ENCODE measurements at regions not wholly inside any gene's neighbourhood (a gene's known extent, or its start where the extent isn't known, plus 50 kb on each side); places are given as distances from the start of the nearest gene placed in this dataset.

DNA sequence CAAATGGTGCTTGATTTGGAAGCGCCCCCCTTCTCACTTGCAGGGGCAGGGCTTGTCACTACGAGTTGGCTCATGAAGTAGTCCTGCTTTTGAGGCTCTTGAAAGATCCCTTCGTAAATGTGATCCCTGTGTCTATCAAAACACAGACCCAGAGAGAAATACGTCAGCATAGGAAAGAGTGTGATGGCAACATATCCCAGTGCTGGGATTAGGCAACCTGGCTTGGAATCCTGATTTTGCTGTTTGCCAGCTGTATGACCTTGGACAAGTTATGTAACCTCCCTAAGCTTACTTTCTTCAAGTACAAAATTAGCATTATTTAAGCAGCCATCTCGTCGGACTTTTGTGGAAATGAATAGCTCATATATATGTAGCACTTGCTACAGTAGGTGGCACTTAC, 228.4 kb downstream of the ATG4C start:
- TF ChIP-seq, protein P1, sequence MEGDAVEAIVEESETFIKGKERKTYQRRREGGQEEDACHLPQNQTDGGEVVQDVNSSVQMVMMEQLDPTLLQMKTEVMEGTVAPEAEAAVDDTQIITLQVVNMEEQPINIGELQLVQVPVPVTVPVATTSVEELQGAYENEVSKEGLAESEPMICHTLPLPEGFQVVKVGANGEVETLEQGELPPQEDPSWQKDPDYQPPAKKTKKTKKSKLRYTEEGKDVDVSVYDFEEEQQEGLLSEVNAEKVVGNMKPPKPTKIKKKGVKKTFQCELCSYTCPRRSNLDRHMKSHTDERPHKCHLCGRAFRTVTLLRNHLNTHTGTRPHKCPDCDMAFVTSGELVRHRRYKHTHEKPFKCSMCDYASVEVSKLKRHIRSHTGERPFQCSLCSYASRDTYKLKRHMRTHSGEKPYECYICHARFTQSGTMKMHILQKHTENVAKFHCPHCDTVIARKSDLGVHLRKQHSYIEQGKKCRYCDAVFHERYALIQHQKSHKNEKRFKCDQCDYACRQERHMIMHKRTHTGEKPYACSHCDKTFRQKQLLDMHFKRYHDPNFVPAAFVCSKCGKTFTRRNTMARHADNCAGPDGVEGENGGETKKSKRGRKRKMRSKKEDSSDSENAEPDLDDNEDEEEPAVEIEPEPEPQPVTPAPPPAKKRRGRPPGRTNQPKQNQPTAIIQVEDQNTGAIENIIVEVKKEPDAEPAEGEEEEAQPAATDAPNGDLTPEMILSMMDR (IDR thresholded peaks at IDR 0.05): no peak
- TF ChIP-seq POLR2A (IDR thresholded peaks at IDR 0.05) (no peak), EP300 (IDR thresholded peaks at IDR 0.05) (no peak)
